ENCODE measurements at regions not wholly inside any gene's neighbourhood (a gene's known extent, or its start where the extent isn't known, plus 50 kb on each side); places are given as distances from the start of the nearest gene placed in this dataset.

- H3K27me3 ChIP-seq, result no peaks in the 10 kb centered on the region
- H3K36me3 ChIP-seq, result no peaks in the 10 kb centered on the region
- TF ChIP-seq CTCF (IDR thresholded peaks at IDR 0.05; ENCODE audit: low read depth, low read length), result no peak
- H3K4me1 ChIP-seq, result peaks cover 6% of the 10 kb centered on the region
- no peaks in the 10 kb centered on the region for H3K9me3 ChIP-seq
- H3K4me3 ChIP-seq (ENCODE audit: low read depth, low read length), result no peak overlapping the region
- DNase-seq, result no peak
These were observed 1415.6 kb upstream of the ATXN8OS start for GRCh38 chr13:68692049-68692448.

GRCh38 chr13:68690567-68690966, 1417.1 kb upstream of the ATXN8OS start:
- Histone ChIP-seq H3K36me3 (no peaks in the 10 kb centered on the region), H3K9me3 (no peaks in the 10 kb centered on the region), H3K4me1 (peaks cover 4% of the 10 kb centered on the region; the same call in 1 of the 2 replicates), H3K27me3 (no peaks in the 10 kb centered on the region), H3K4me3 (ENCODE audit: low read depth, low read length) (no peak overlapping the region)
- no peak for DNase-seq
- no peak for TF ChIP-seq CTCF (IDR thresholded peaks at IDR 0.05; ENCODE audit: low read depth, low read length)

- Histone ChIP-seq H3K27me3 (no peaks in the 10 kb centered on the region), H3K9me3 (no peaks in the 10 kb centered on the region), H3K36me3 (no peaks in the 10 kb centered on the region), H3K4me1 (peaks cover 3% of the 10 kb centered on the region; the same call in 1 of the 2 replicates), H3K4me3 (ENCODE audit: low read depth, low read length) (no peak overlapping the region)
- DNase-seq, result no peak
- no peak for TF ChIP-seq CTCF (IDR thresholded peaks at IDR 0.05; ENCODE audit: low read depth, low read length)
These were observed 1431.0 kb upstream of the ATXN8OS start for GRCh38 chr13:68676513-68677115.

- no peaks in the 10 kb centered on the region for H3K9me3 ChIP-seq
- no peak overlapping the region for H3K4me3 ChIP-seq (ENCODE audit: low read depth, low read length)
- no peak for DNase-seq
- no peak for TF ChIP-seq CTCF (IDR thresholded peaks at IDR 0.05; ENCODE audit: low read depth, low read length)
- no peaks in the 10 kb centered on the region for H3K36me3 ChIP-seq
- no peaks in the 10 kb centered on the region for H3K27me3 ChIP-seq
- H3K4me1 ChIP-seq, result peaks cover 3% of the 10 kb centered on the region; the same call in 1 of the 2 replicates
These were observed 1432.4 kb upstream of the ATXN8OS start for GRCh38 chr13:68675209-68675608.

GRCh38 chr13:68667863-68668262, 1437.7 kb upstream of the PCDH9 start:
- Histone ChIP-seq H3K4me3 (ENCODE audit: low read depth, low read length) (no peak overlapping the region), H3K36me3 (no peaks in the 10 kb centered on the region), H3K4me1 (no peaks in the 10 kb centered on the region), H3K9me3 (no peaks in the 10 kb centered on the region), H3K27me3 (no peaks in the 10 kb centered on the region)
- no peak for TF ChIP-seq CTCF (IDR thresholded peaks at IDR 0.05; ENCODE audit: low read depth, low read length)
- no peak for DNase-seq

GRCh38 chr13:68666774-68667397, 1436.8 kb upstream of the PCDH9 start:
- Histone ChIP-seq H3K9me3 (no peaks in the 10 kb centered on the region), H3K27me3 (no peaks in the 10 kb centered on the region), H3K4me3 (ENCODE audit: low read depth, low read length) (no peak overlapping the region), H3K4me1 (no peaks in the 10 kb centered on the region), H3K36me3 (no peaks in the 10 kb centered on the region)
- TF ChIP-seq CTCF (IDR thresholded peaks at IDR 0.05; ENCODE audit: low read depth, low read length), result no peak
- no peak for DNase-seq
